Natural killer cell (primary cell): ENCODE measurements at regions not wholly inside any gene's neighbourhood (a gene's known extent, or its start where the extent isn't known, plus 50 kb on each side); places are given as distances from the start of the nearest gene placed in this dataset.

Source experiments
- ATAC-seq, 3 donors: fragments of 150-1000 bp in 2 of 3; fragments of 200-7000 bp in 1 of 3; cut with Tn5 transposase; 1 replicate in 1 of 3; 2 replicates in 2 of 3; pipeline ENCODE4 v1.10.0; 2021; ENCODE audit warnings: mild to moderate bottlenecking in 2 of 3, moderate library complexity in 2 of 3
- DNase-seq, 2 donors: peaks; one replicate each; pipeline versions ENCODE4 v3.0.0 to v3.0.0-alpha.2; 2013 to 2021; ENCODE audit warnings: mixed read lengths in 1 of 2
- H3K27ac ChIP-seq: one replicate; pipeline ENCODE4 v1.5.1; 2013; ENCODE audit warnings: mild to moderate bottlenecking, low read length
- H3K27me3 ChIP-seq: one replicate; pipeline ENCODE4 v1.6.1; 2013; ENCODE audit warnings: low read length; ENCODE audit not compliant: control insufficient read depth, insufficient read depth
- H3K36me3 ChIP-seq: one replicate; pipeline ENCODE4 v1.6.1; 2013; ENCODE audit warnings: low read length; ENCODE audit not compliant: control insufficient read depth, insufficient read depth
- H3K4me1 ChIP-seq: one replicate; pipeline ENCODE4 v1.6.1; 2013; ENCODE audit warnings: low read length; ENCODE audit not compliant: control insufficient read depth, insufficient read depth
- H3K4me3 ChIP-seq: one replicate; pipeline ENCODE4 v1.5.1; 2013; ENCODE audit warnings: low read length
- H3K9me3 ChIP-seq: one replicate; pipeline ENCODE4 v1.6.1; 2013; ENCODE audit warnings: low read length; ENCODE audit not compliant: control insufficient read depth, insufficient read depth
- H3K27ac Mint-ChIP-seq, 2 donors: one replicate each; pipeline ENCODE4 v1.8.0; 2022; ENCODE audit warnings: mild to moderate bottlenecking in 2 of 2, mixed read lengths in 2 of 2, moderate library complexity in 1 of 2
- H3K27me3 Mint-ChIP-seq, 2 donors: one replicate each; pipeline ENCODE4 v1.8.0; 2022; ENCODE audit warnings: low read depth in 2 of 2, mixed read lengths in 2 of 2
- H3K36me3 Mint-ChIP-seq: one replicate; pipeline ENCODE4 v1.8.0; 2022; ENCODE audit warnings: mixed read lengths
- H3K4me1 Mint-ChIP-seq, 2 donors: one replicate each; pipeline ENCODE4 v1.8.0; 2022; ENCODE audit warnings: mixed read lengths in 2 of 2
- H3K4me3 Mint-ChIP-seq: one replicate; pipeline ENCODE4 v1.8.0; 2022; ENCODE audit warnings: mild to moderate bottlenecking, moderate library complexity, mixed read lengths
- H3K9me3 Mint-ChIP-seq, 2 donors: one replicate each; pipeline ENCODE4 v1.8.0; 2022; ENCODE audit warnings: mixed read lengths in 2 of 2
- WGBS: methylation state at CpG from one replicate; pipeline ENCODE4 v1.1.7; 2013; ENCODE audit warnings: missing lambda C conversion rate; ENCODE audit not compliant: insufficient coverage; 5-methylcytosine and 5-hydroxymethylcytosine counted together
- intact Hi-C: fragments of 100-400 bp; cut with micrococcal nuclease; formaldehyde crosslinking; loops from one replicate; pipeline ENCODE4 v1.14.2; 2022
- TF ChIP-seq, protein P1 (sequence below): fragments of 200-600 bp; IDR thresholded peaks from one replicate; pipeline ENCODE4 v1.8.0; 2022; ENCODE audit warnings: antibody characterized with exemption

DNA sequence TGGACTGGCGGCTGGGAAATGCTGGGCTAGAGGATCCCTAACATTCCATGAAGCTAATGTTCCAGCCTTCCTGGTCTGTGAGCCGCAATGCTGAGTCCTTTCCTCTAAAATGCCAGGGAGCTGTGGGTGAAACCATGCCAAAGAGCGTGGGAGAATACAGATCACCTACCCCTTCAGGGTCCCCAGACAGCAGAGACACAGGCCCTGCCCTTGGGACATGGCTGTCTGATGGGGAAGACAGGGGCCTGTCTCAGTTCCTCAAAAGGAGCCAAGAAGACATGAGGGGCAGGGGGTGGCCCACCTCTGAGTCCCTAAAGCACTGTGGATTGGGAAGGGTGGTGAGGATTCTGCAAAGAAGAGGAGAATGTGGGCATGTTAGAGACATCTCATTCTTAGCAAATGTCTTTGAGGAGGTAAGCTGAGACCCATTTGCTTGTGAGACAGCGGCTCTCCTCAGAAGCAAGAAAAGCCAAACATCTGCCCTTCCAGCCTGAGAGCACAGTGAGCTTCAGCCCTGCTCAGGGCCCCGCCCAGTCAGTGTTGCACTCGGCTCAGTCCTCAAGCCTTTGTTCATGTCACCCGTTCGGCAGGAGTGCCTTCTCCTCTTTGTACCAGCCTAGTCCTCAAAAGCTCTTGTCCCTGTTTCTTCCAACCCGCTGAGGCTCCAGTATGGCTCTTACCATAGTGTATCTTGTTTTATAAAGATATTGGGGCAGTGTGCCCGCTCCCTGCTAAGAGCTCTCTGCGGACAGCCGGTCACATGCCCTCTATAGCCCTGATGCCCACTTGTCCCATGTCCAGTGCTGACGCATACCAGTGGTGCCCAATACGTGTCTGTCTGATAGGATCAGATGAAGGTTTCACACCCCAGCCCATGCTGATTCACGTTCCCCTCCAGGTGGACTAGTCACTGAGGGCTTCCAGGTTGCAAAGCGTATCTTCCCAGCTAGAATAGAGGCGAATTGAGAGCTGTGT, 286.2 kb downstream of the CYP26B1 start:
- no peaks in the 10 kb centered on the region for H3K4me1 ChIP-seq
- H3K36me3 Mint-ChIP-seq, result no peaks in the 10 kb centered on the region
- H3K4me1 Mint-ChIP-seq, result no peaks in the 10 kb centered on the region
- DNase-seq, result no peak
- TF ChIP-seq, protein P1, sequence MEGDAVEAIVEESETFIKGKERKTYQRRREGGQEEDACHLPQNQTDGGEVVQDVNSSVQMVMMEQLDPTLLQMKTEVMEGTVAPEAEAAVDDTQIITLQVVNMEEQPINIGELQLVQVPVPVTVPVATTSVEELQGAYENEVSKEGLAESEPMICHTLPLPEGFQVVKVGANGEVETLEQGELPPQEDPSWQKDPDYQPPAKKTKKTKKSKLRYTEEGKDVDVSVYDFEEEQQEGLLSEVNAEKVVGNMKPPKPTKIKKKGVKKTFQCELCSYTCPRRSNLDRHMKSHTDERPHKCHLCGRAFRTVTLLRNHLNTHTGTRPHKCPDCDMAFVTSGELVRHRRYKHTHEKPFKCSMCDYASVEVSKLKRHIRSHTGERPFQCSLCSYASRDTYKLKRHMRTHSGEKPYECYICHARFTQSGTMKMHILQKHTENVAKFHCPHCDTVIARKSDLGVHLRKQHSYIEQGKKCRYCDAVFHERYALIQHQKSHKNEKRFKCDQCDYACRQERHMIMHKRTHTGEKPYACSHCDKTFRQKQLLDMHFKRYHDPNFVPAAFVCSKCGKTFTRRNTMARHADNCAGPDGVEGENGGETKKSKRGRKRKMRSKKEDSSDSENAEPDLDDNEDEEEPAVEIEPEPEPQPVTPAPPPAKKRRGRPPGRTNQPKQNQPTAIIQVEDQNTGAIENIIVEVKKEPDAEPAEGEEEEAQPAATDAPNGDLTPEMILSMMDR, result no peak
- ATAC-seq, result no peak
- H3K4me3 Mint-ChIP-seq, result no peak overlapping the region
- H3K9me3 Mint-ChIP-seq, result no peaks in the 10 kb centered on the region
- no peak overlapping the region for H3K4me3 ChIP-seq
- H3K36me3 ChIP-seq, result no peaks in the 10 kb centered on the region
- WGBS, result 79% methylated on average over 17 of the region's 17 CpGs
- H3K27ac ChIP-seq, result no peak overlapping the region
- H3K27me3 ChIP-seq, result no peaks in the 10 kb centered on the region
- no peaks in the 10 kb centered on the region for H3K9me3 ChIP-seq
- peaks cover 0 to 6% of the 10 kb centered on the region in 2 donors for H3K27me3 Mint-ChIP-seq
- H3K27ac Mint-ChIP-seq, result no peak overlapping the region
- intact Hi-C loops, result no loop called here

DNA sequence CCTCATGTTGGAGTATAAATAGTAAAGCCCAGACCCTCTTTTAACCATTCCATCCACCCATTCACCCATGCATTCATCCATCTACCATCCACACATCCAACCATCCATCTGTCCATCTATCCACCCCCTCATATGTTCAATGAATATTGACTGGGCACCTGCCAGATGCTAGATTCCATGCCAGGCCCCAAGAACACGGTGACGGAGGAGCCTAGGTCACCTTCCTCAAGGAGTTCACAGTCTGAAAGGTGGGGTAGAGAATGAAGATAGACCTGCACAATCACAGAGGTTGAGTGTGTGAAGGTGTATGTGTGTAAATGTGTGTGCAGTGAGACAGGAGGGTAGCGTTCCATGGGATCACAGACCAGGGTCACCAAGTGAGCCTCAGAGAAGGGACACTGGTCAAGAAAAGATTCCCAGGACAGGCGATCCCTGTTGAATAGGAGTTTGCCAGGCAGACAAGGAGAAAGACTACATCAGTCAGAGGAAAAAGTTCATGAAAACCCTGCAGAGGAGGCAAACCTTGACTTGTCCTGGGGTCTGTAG, 287.2 kb downstream of the CYP26B1 start:
- H3K9me3 Mint-ChIP-seq, result no peaks in the 10 kb centered on the region
- TF ChIP-seq, protein P1, result no peak

DNA sequence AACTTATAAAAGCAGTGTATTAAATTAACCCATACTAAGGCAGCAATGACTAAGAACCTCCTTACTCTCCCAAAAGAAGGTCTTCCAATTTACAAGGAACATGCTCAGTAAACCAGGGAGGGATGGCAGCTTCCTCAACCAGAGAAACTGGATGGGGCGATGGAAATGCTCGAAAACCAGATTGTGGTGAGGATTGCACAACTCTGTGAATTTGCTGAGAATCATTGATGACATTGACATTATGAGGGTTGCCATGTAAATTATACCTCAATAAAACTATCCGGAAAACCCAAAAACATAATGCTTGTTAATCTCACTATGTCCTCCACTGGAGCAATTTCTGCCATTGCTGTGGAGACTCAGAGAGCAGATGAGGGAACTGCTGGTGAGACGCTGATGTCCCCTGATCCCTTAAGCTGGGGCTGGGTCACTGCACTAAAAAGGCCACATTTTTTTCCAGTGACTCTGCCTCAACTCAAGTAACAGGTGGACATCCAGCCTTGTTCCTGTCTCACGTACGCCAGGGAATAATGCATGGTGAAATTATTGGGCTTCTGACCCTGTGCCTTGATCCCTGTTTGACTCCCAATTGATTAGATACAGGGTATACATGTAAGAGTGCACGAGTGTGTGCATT, 288.3 kb downstream of the CYP26B1 start:
- Histone ChIP-seq H3K9me3 (no peaks in the 10 kb centered on the region), H3K4me1 (no peaks in the 10 kb centered on the region), H3K27me3 (no peaks in the 10 kb centered on the region), H3K27ac (no peak overlapping the region), H3K4me3 (no peak overlapping the region), H3K36me3 (no peaks in the 10 kb centered on the region)
- ATAC-seq, result no peak
- intact Hi-C loops, result no loop called here
- WGBS, result 83% methylated on average over 7 of the region's 7 CpGs
- Mint-ChIP-seq H3K27ac (no peak overlapping the region), H3K36me3 (no peaks in the 10 kb centered on the region), H3K9me3 (no peaks in the 10 kb centered on the region), H3K4me1 (no peaks in the 10 kb centered on the region), H3K27me3 (peaks cover 0 to 6% of the 10 kb centered on the region in 2 donors), H3K4me3 (no peak overlapping the region)
- DNase-seq, result no peak
- TF ChIP-seq, protein P1, result no peak

More for the DNA sequence above, 287.2 kb downstream of the CYP26B1 start:
- Histone ChIP-seq H3K36me3 (no peaks in the 10 kb centered on the region), H3K27me3 (no peaks in the 10 kb centered on the region), H3K4me1 (no peaks in the 10 kb centered on the region), H3K4me3 (no peak overlapping the region), H3K9me3 (no peaks in the 10 kb centered on the region), H3K27ac (no peak overlapping the region)
- ATAC-seq (no peak), DNase-seq (no peak)
- no peak overlapping the region for H3K27ac Mint-ChIP-seq
- H3K4me3 Mint-ChIP-seq, result no peak overlapping the region
- no peaks in the 10 kb centered on the region for H3K36me3 Mint-ChIP-seq
- WGBS, result 89% methylated on average over 4 of the region's 4 CpGs
- no peaks in the 10 kb centered on the region for H3K4me1 Mint-ChIP-seq
- intact Hi-C loops, result no loop called here
- H3K27me3 Mint-ChIP-seq, result peaks cover 0 to 6% of the 10 kb centered on the region in 2 donors
